ENCODE measurements at regions not wholly inside any gene's neighbourhood (a gene's known extent, or its start where the extent isn't known, plus 50 kb on each side); places are given as distances from the start of the nearest gene placed in this dataset.

- Mint-ChIP-seq H3K9me3 (no peaks in the 10 kb centered on the region), H3K27ac (no peak overlapping the region), H3K36me3 (ENCODE audit: low read depth) (no peaks in the 10 kb centered on the region), H3K4me1 (ENCODE audit: low read depth) (no peaks in the 10 kb centered on the region), H3K4me3 (no peak overlapping the region), H3K27me3 (ENCODE audit: insufficient read depth) (peaks cover 2% of the 10 kb centered on the region)
- intact Hi-C loops (cut with micrococcal nuclease): no loop called here
- DNase-seq (ENCODE audit: low spot score): no peak
Observed at GRCh38 chr6:125480146-125480545, 178.4 kb upstream of the HDDC2 start.

- intact Hi-C loops (cut with micrococcal nuclease): no loop called here
- Mint-ChIP-seq H3K4me1 (ENCODE audit: low read depth) (no peaks in the 10 kb centered on the region), H3K9me3 (no peaks in the 10 kb centered on the region), H3K36me3 (ENCODE audit: low read depth) (no peaks in the 10 kb centered on the region), H3K4me3 (no peak overlapping the region), H3K27me3 (ENCODE audit: insufficient read depth) (peaks cover 2% of the 10 kb centered on the region), H3K27ac (no peak overlapping the region)
- DNase-seq (ENCODE audit: low spot score): no peak
Observed at GRCh38 chr6:125480571-125480970, 178.8 kb upstream of the HDDC2 start.

DNA sequence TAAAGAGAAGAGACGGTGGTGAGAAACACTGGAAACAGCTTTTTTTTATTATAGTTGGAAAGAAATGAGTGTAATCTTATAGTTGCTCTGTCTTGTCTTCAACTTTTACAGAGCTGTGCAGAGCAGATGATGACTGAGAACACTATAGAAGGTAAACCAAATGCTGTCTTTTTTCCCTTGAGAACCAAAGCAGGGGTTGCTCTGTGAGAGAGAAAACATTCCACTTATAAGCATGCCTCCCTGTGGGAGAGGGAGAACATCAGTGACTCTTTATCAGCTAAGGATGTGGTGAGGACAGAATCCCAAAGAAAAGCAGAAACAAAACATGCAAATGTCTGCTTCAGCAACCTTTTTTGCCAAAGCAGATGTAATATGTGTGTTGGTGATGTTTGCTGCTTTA is 179.3 kb upstream of the HDDC2 start:
- Mint-ChIP-seq H3K4me3 (no peak overlapping the region), H3K27ac (no peak overlapping the region), H3K36me3 (ENCODE audit: low read depth) (no peaks in the 10 kb centered on the region), H3K9me3 (no peaks in the 10 kb centered on the region), H3K4me1 (ENCODE audit: low read depth) (no peaks in the 10 kb centered on the region), H3K27me3 (ENCODE audit: insufficient read depth) (peaks cover 2% of the 10 kb centered on the region)
- intact Hi-C loops (cut with micrococcal nuclease): no loop called here
- DNase-seq (ENCODE audit: low spot score): no peak

DNA sequence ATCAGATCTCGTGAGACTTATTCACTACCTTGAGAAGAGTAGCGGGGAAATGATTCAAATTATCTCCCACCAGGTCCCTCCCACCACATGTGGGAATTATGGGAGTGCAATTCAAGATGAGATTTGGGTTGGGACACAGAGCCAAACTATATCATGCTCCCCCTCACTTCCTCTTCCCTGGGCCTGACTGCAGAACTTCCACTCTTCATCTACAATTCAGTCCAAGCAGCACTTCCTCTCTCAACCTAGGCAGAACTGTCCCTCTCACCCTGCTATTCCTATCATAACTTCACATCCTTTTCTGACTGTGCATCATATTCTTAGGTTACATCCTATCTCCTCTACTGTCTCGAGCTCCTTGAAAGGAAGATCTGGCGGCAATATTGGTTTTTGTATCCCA is 184.0 kb upstream of the HDDC2 start:
- H3K9me3 Mint-ChIP-seq: no peaks in the 10 kb centered on the region
- H3K4me1 Mint-ChIP-seq (ENCODE audit: low read depth): no peaks in the 10 kb centered on the region
- peaks cover 6% of the 10 kb centered on the region for H3K27me3 Mint-ChIP-seq (ENCODE audit: insufficient read depth)
- no peaks in the 10 kb centered on the region for H3K36me3 Mint-ChIP-seq (ENCODE audit: low read depth)
- no peak overlapping the region for H3K27ac Mint-ChIP-seq
- intact Hi-C loops (cut with micrococcal nuclease): no loop called here
- DNase-seq (ENCODE audit: low spot score): no peak
- H3K4me3 Mint-ChIP-seq: no peak overlapping the region

DNA sequence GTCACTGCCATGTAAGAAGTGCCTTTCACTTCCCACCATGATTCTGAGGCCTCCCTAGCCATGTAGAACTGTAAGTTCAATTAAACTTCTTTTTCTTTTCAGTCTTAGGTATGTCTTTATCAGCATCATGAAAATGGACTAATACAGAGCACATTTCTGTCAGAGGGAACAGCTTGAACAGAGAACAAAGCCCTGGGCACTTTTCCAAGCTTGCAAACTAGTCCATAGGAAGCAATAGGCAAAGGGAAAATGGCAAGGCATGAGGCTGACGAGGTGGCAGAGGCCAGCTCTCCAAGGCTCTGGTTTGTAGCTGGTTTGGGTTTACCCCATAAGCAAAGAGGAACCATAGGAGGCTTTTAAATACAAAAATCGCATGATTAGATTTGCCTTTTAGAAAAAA is 185.1 kb upstream of the HDDC2 start:
- Mint-ChIP-seq H3K4me1 (ENCODE audit: low read depth) (no peaks in the 10 kb centered on the region), H3K4me3 (no peak overlapping the region), H3K27ac (no peak overlapping the region), H3K9me3 (no peaks in the 10 kb centered on the region), H3K27me3 (ENCODE audit: insufficient read depth) (peaks cover 6% of the 10 kb centered on the region), H3K36me3 (ENCODE audit: low read depth) (no peaks in the 10 kb centered on the region)
- intact Hi-C loops (cut with micrococcal nuclease): no loop called here
- DNase-seq (ENCODE audit: low spot score): no peak

- H3K27me3 Mint-ChIP-seq (ENCODE audit: insufficient read depth): peaks cover 8% of the 10 kb centered on the region
- no peak for DNase-seq (ENCODE audit: low spot score)
- H3K36me3 Mint-ChIP-seq (ENCODE audit: low read depth): no peaks in the 10 kb centered on the region
- no peaks in the 10 kb centered on the region for H3K4me1 Mint-ChIP-seq (ENCODE audit: low read depth)
- no peak overlapping the region for H3K4me3 Mint-ChIP-seq
- intact Hi-C loops (cut with micrococcal nuclease): no loop called here
- H3K27ac Mint-ChIP-seq: no peak overlapping the region
- H3K9me3 Mint-ChIP-seq: no peaks in the 10 kb centered on the region
Observed at GRCh38 chr6:125489579-125490285, 188.0 kb upstream of the HDDC2 start.

- H3K27me3 Mint-ChIP-seq (ENCODE audit: insufficient read depth): peaks cover 8% of the 10 kb centered on the region
- H3K36me3 Mint-ChIP-seq (ENCODE audit: low read depth): no peaks in the 10 kb centered on the region
- no peak overlapping the region for H3K4me3 Mint-ChIP-seq
- intact Hi-C loops (cut with micrococcal nuclease): no loop called here
- no peaks in the 10 kb centered on the region for H3K4me1 Mint-ChIP-seq (ENCODE audit: low read depth)
- no peaks in the 10 kb centered on the region for H3K9me3 Mint-ChIP-seq
- no peak overlapping the region for H3K27ac Mint-ChIP-seq
- DNase-seq (ENCODE audit: low spot score): no peak
Observed at GRCh38 chr6:125491860-125492618, 190.3 kb upstream of the HDDC2 start.

- intact Hi-C loops (cut with micrococcal nuclease): no loop called here
- no peak for DNase-seq (ENCODE audit: low spot score)
- H3K4me3 Mint-ChIP-seq: no peak overlapping the region
- no peaks in the 10 kb centered on the region for H3K36me3 Mint-ChIP-seq (ENCODE audit: low read depth)
- H3K27ac Mint-ChIP-seq: no peak overlapping the region
- H3K27me3 Mint-ChIP-seq (ENCODE audit: insufficient read depth): peaks cover 4% of the 10 kb centered on the region
- H3K9me3 Mint-ChIP-seq: no peaks in the 10 kb centered on the region
- no peaks in the 10 kb centered on the region for H3K4me1 Mint-ChIP-seq (ENCODE audit: low read depth)
Observed at GRCh38 chr6:125498606-125499005, 196.8 kb upstream of the HDDC2 start.

DNA sequence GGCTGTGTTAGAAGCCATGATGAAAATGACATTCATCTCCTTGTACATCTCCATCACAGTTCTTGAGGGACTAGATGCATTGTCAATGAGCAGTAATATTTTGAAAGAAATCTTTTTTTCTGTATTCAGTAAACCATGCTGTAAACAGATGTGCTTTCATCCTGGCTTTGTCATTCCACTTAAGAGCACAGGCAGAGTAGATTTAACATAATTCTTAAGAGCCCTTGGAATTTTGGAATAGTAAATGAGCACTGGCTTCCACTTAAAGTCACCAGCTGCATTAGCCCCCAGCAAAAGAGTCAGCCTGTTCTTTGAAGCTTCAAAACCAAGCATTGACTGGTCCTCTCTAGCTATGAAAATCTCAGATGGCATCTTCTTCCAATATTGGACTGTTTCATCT is 197.8 kb upstream of the HDDC2 start:
- Mint-ChIP-seq H3K4me1 (ENCODE audit: low read depth) (no peaks in the 10 kb centered on the region), H3K27me3 (ENCODE audit: insufficient read depth) (peaks cover 4% of the 10 kb centered on the region), H3K36me3 (ENCODE audit: low read depth) (no peaks in the 10 kb centered on the region), H3K4me3 (no peak overlapping the region), H3K9me3 (no peaks in the 10 kb centered on the region), H3K27ac (no peak overlapping the region)
- intact Hi-C loops (cut with micrococcal nuclease): no loop called here
- DNase-seq (ENCODE audit: low spot score): no peak

GRCh38 chr6:125503181-125503580 is 201.4 kb upstream of the HDDC2 start:
- H3K27me3 Mint-ChIP-seq (ENCODE audit: insufficient read depth): peaks cover 4% of the 10 kb centered on the region
- intact Hi-C loops (cut with micrococcal nuclease): no loop called here

GRCh38 chr6:125507987-125508655 is 206.4 kb upstream of the HDDC2 start:
- Mint-ChIP-seq H3K4me1 (ENCODE audit: low read depth) (no peaks in the 10 kb centered on the region), H3K27me3 (ENCODE audit: insufficient read depth) (peaks cover 3% of the 10 kb centered on the region), H3K27ac (no peak overlapping the region), H3K9me3 (no peaks in the 10 kb centered on the region), H3K36me3 (ENCODE audit: low read depth) (no peaks in the 10 kb centered on the region), H3K4me3 (no peak overlapping the region)
- no peak for DNase-seq (ENCODE audit: low spot score)
- intact Hi-C loops (cut with micrococcal nuclease): no loop called here

More at GRCh38 chr6:125503181-125503580, 201.4 kb upstream of the HDDC2 start:
- no peaks in the 10 kb centered on the region for H3K4me1 Mint-ChIP-seq (ENCODE audit: low read depth)
- no peak overlapping the region for H3K4me3 Mint-ChIP-seq
- H3K27ac Mint-ChIP-seq: no peak overlapping the region
- no peaks in the 10 kb centered on the region for H3K9me3 Mint-ChIP-seq
- H3K36me3 Mint-ChIP-seq (ENCODE audit: low read depth): no peaks in the 10 kb centered on the region
- no peak for DNase-seq (ENCODE audit: low spot score)

DNA sequence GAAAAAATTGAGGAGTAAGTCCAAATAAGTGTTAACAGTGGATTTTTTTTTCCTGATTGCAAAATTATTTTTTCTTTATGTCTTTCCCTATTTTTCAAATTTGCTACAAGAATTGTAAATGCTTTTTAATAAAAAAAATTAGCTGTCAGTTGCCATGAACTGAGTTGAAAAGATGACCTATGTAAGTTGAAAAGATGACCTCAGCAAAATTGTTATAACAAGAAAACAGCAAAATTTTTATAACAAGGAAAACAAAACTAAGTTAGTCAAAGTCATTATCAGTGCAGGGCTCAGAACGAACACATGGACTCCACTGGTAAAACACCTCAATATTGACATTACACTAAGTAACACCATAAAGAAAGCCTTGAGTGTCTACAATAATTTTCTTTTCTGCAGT is 207.0 kb upstream of the HDDC2 start:
- Mint-ChIP-seq H3K27me3 (ENCODE audit: insufficient read depth) (peaks cover 3% of the 10 kb centered on the region), H3K9me3 (no peaks in the 10 kb centered on the region), H3K4me3 (no peak overlapping the region), H3K4me1 (ENCODE audit: low read depth) (no peaks in the 10 kb centered on the region), H3K27ac (no peak overlapping the region), H3K36me3 (ENCODE audit: low read depth) (no peaks in the 10 kb centered on the region)
- intact Hi-C loops (cut with micrococcal nuclease): no loop called here
- no peak for DNase-seq (ENCODE audit: low spot score)

DNA sequence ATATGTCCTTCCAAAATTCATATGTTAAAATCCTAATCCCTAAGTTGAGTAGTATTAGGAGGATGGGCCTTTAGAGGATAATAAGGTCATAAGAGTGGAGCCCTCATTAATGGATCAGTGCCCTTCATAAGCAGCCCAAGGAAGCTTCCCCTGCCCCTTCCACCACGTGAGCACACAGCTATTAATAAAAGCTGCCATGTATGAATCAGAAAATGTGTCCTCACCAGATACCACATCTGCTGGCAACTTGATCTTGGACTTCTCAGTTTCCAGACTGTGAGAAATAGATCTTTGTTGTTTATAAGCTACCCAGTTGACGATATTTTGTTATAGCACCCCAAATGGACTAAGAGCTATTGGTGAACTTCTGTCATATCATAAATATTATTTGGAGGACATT is 207.7 kb upstream of the HDDC2 start:
- no peaks in the 10 kb centered on the region for H3K36me3 Mint-ChIP-seq (ENCODE audit: low read depth)
- H3K4me3 Mint-ChIP-seq: no peak overlapping the region
- H3K27me3 Mint-ChIP-seq (ENCODE audit: insufficient read depth): peaks cover 5% of the 10 kb centered on the region
- H3K9me3 Mint-ChIP-seq: no peaks in the 10 kb centered on the region
- DNase-seq (ENCODE audit: low spot score): no peak
- intact Hi-C loops (cut with micrococcal nuclease): no loop called here
- no peak overlapping the region for H3K27ac Mint-ChIP-seq
- no peaks in the 10 kb centered on the region for H3K4me1 Mint-ChIP-seq (ENCODE audit: low read depth)
